Upper lobe of left lung (tissue), 4 donors: ENCODE measurements at regions not wholly inside any gene's neighbourhood (a gene's known extent, or its start where the extent isn't known, plus 50 kb on each side); places are given as distances from the start of the nearest gene placed in this dataset.

Experiments
- CTCF ChIP-seq, 6 experiments: fragments of 450-650 bp in 4 of 6; fragments of 200-600 bp in 2 of 6; sonication (generic) in 2 of 6; IDR thresholded peaks; one replicate each; pipeline ENCODE4 v1.5.1; 2016 to 2019; ENCODE audit warnings: antibody characterized with exemption in 6 of 6
- EP300 ChIP-seq, 4 donors: sonication (generic); formaldehyde crosslinking; IDR thresholded peaks; one replicate each; pipeline ENCODE4 v1.5.1; 2017; ENCODE audit warnings: antibody characterized with exemption in 4 of 4, control low read depth in 2 of 4
- POLR2A ChIP-seq, 4 donors: fragments of 450-650 bp; IDR thresholded peaks; one replicate each; pipeline ENCODE4 v1.5.1; 2016 to 2017; ENCODE audit warnings: antibody characterized with exemption in 4 of 4, mild to moderate bottlenecking in 2 of 4
- POLR2AphosphoS5 ChIP-seq, 2 donors: sonication (generic); formaldehyde crosslinking; IDR thresholded peaks; one replicate each; pipeline ENCODE4 v1.5.1; 2017; ENCODE audit warnings: antibody characterized with exemption in 2 of 2

- TF ChIP-seq POLR2AphosphoS5 (IDR thresholded peaks at IDR 0.05) (no peak), CTCF (IDR thresholded peaks at IDR 0.05) (no peak), EP300 (IDR thresholded peaks at IDR 0.05) (no peak), POLR2A (IDR thresholded peaks at IDR 0.05) (no peak)
Measured at GRCh38 chr20:48411245-48411644, 416.6 kb downstream of the PREX1 start.
